ENCODE measurements at regions not wholly inside any gene's neighbourhood (a gene's known extent, or its start where the extent isn't known, plus 50 kb on each side); places are given as distances from the start of the nearest gene placed in this dataset.

DNA sequence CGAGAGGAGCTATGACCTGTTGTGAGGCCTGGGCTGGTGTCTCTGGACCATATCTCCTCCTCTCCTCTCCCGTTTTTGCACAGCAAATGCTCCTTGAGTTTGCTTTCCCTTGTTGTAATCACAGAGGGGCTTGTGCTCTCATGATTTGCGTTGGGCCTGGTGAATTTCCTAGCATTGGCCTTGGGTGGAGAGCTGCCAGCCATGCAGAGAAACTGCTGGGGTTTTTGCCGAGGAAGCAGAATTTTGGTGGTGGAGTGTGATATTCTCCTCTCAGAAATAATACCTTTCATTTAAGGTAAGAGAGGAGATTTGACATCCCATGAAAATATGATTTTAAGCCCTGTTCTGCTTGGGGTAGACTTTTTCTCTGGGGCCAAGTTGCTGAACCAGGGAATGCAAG lies 175.7 kb upstream of the CADM1 start:
- WGBS = 77% methylated on average over 4 of the region's 4 CpGs
- Histone ChIP-seq H3K27me3 (replicated peaks; ENCODE audit: insufficient read depth) (no peaks in the 10 kb centered on the region), H3K9me3 (no peaks in the 10 kb centered on the region), H3K27ac (no peak overlapping the region), H3K4me1 (replicated peaks) (no peaks in the 10 kb centered on the region), H3K4me3 (no peak overlapping the region), H3K36me3 (no peaks in the 10 kb centered on the region)
- DNase-seq (ENCODE audit: low spot score) = no peak
- intact Hi-C loops (cut with DNase I) = no loop called here
- TF ChIP-seq, protein P1, sequence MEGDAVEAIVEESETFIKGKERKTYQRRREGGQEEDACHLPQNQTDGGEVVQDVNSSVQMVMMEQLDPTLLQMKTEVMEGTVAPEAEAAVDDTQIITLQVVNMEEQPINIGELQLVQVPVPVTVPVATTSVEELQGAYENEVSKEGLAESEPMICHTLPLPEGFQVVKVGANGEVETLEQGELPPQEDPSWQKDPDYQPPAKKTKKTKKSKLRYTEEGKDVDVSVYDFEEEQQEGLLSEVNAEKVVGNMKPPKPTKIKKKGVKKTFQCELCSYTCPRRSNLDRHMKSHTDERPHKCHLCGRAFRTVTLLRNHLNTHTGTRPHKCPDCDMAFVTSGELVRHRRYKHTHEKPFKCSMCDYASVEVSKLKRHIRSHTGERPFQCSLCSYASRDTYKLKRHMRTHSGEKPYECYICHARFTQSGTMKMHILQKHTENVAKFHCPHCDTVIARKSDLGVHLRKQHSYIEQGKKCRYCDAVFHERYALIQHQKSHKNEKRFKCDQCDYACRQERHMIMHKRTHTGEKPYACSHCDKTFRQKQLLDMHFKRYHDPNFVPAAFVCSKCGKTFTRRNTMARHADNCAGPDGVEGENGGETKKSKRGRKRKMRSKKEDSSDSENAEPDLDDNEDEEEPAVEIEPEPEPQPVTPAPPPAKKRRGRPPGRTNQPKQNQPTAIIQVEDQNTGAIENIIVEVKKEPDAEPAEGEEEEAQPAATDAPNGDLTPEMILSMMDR (IDR thresholded peaks at IDR 0.05) = no peak
- no peak for TF ChIP-seq POLR2AphosphoS5 (IDR thresholded peaks at IDR 0.05)
- no peak for TF ChIP-seq POLR2A (IDR thresholded peaks at IDR 0.05)

DNA sequence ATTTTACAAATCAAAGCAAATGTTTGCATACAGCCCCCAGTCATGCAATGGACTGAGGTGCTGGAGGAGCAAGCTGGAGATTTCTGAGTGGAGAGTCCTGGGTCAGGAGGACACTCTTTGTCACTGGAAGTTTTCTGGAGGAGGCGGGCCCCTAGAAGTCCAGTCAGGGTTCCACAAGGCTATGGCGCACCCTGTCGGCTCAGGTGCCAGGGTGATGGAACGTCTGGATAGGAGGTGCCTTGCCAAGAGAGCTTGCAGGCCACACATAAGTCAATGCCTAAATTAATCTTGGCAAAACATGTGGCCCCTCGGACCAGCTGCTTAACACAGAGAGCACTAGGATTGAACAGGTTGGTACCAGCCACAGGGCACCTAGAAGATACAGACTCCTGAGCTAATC lies 174.7 kb upstream of the CADM1 start:
- Histone ChIP-seq H3K36me3 (no peaks in the 10 kb centered on the region), H3K27me3 (replicated peaks; ENCODE audit: insufficient read depth) (no peaks in the 10 kb centered on the region), H3K4me3 (no peak overlapping the region), H3K27ac (no peak overlapping the region), H3K9me3 (no peaks in the 10 kb centered on the region), H3K4me1 (replicated peaks) (no peaks in the 10 kb centered on the region)
- TF ChIP-seq POLR2AphosphoS5 (IDR thresholded peaks at IDR 0.05) (no peak), POLR2A (IDR thresholded peaks at IDR 0.05) (no peak)
- TF ChIP-seq, protein P1 (IDR thresholded peaks at IDR 0.05) = no peak
- 89% methylated on average over 5 of the region's 5 CpGs for WGBS
- intact Hi-C loops (cut with DNase I) = no loop called here
- no peak for DNase-seq (ENCODE audit: low spot score)

DNA sequence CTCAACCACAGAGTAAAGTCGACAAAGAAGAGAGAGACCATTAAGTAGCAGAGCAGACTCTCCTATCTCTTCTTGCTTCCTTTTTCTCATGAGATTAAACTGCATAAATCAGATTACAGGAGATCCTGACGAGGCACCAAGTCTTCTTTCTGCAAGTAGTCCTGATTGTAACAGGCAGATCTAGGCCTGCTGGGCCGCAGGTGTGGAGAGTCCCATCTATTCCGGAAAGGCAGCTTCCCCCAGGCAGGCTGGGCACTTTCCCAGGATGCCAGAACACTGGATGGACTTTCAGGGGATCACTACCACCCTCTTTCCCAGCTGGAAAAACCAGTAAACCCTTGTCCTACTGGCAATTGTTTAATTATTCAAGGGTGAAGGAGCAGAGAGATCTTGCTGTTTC lies 173.0 kb upstream of the CADM1 start:
- Histone ChIP-seq H3K4me1 (replicated peaks) (no peaks in the 10 kb centered on the region), H3K36me3 (no peaks in the 10 kb centered on the region), H3K9me3 (no peaks in the 10 kb centered on the region), H3K27ac (no peak overlapping the region), H3K4me3 (no peak overlapping the region), H3K27me3 (replicated peaks; ENCODE audit: insufficient read depth) (no peaks in the 10 kb centered on the region)
- intact Hi-C loops (cut with DNase I) = no loop called here
- TF ChIP-seq POLR2A (IDR thresholded peaks at IDR 0.05) (no peak), POLR2AphosphoS5 (IDR thresholded peaks at IDR 0.05) (no peak)
- TF ChIP-seq, protein P1 (IDR thresholded peaks at IDR 0.05) = no peak
- WGBS = 67% methylated on average over 4 of the region's 4 CpGs
- DNase-seq (ENCODE audit: low spot score) = no peak

GRCh38 chr11:115676768-115677167 lies 172.6 kb upstream of the CADM1 start:
- Histone ChIP-seq H3K27me3 (replicated peaks; ENCODE audit: insufficient read depth) (no peaks in the 10 kb centered on the region), H3K27ac (no peak overlapping the region), H3K36me3 (no peaks in the 10 kb centered on the region), H3K4me3 (no peak overlapping the region), H3K4me1 (replicated peaks) (no peaks in the 10 kb centered on the region), H3K9me3 (no peaks in the 10 kb centered on the region)
- intact Hi-C loops (cut with DNase I) = no loop called here
- WGBS = 88% methylated on average over 4 of the region's 4 CpGs
- TF ChIP-seq POLR2A (IDR thresholded peaks at IDR 0.05) (no peak), POLR2AphosphoS5 (IDR thresholded peaks at IDR 0.05) (no peak)
- TF ChIP-seq, protein P1 (IDR thresholded peaks at IDR 0.05) = no peak
- DNase-seq (ENCODE audit: low spot score) = no peak

DNA sequence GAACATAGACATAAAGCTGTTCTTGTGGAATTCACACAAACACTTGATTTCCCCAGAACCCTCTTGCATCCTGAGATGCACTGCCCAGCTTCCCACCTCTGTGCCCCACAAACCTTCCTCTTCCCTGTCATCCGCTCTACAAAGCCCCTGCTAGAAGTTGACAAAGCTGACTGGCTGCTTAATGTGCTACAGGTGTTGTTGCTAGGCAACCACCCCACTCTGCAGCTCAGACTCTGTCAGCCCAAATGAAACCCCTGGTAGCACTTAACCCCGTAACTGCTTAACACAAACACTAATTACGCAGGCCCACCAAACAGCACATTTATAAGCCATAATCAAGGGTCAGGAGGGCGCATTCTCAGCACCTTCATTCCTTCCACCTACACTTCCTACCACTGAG lies 172.0 kb upstream of the CADM1 start:
- intact Hi-C loops (cut with DNase I) = no loop called here
- Histone ChIP-seq H3K4me1 (replicated peaks) (no peaks in the 10 kb centered on the region), H3K9me3 (no peaks in the 10 kb centered on the region), H3K27ac (no peak overlapping the region), H3K27me3 (replicated peaks; ENCODE audit: insufficient read depth) (no peaks in the 10 kb centered on the region), H3K4me3 (no peak overlapping the region), H3K36me3 (no peaks in the 10 kb centered on the region)
- 96% methylated on average over 4 of the region's 4 CpGs for WGBS
- TF ChIP-seq POLR2AphosphoS5 (IDR thresholded peaks at IDR 0.05) (no peak), POLR2A (IDR thresholded peaks at IDR 0.05) (no peak)
- TF ChIP-seq, protein P1 (IDR thresholded peaks at IDR 0.05) = no peak
- DNase-seq (ENCODE audit: low spot score) = no peak

Measured in prostate gland (tissue), 2 donors.